Hematopoietic multipotent progenitor cell treated with erythropoietin and hydrocortisone succinate and interleukin-3 and kit ligand, for 6 days (in vitro differentiated cells): ENCODE measurements at regions not wholly inside any gene's neighbourhood (a gene's known extent, or its start where the extent isn't known, plus 50 kb on each side); places are given as distances from the start of the nearest gene placed in this dataset.

ENCODE experiments used
- DNase-seq: peaks from one replicate; pipeline ENCODE4 v3.0.0-alpha.2; 2015

GRCh38 chr10:32167450-32167849, 111.2 kb upstream of the KIF5B start:
- no peak for DNase-seq

GRCh38 chr10:32166365-32166764, 110.1 kb upstream of the KIF5B start:
- DNase-seq: no peak

GRCh38 chr10:32163762-32164148, 107.5 kb upstream of the KIF5B start:
- DNase-seq: no peak

- DNase-seq: no peak
These were observed 107.0 kb upstream of the KIF5B start for GRCh38 chr10:32163071-32163761.

- no peak for DNase-seq
These were observed 105.4 kb upstream of the KIF5B start for GRCh38 chr10:32161586-32161985.

GRCh38 chr10:32160864-32161263, 104.6 kb upstream of the KIF5B start:
- no peak for DNase-seq

- no peak for DNase-seq
These were observed 103.0 kb upstream of the KIF5B start for GRCh38 chr10:32159264-32159663.

- no peak for DNase-seq
These were observed 99.8 kb upstream of the KIF5B start for GRCh38 chr10:32156031-32156495.

GRCh38 chr10:32155075-32155516, 98.9 kb upstream of the KIF5B start:
- no peak for DNase-seq

GRCh38 chr10:32153931-32154330, 97.7 kb upstream of the KIF5B start:
- no peak for DNase-seq

GRCh38 chr10:32153252-32153651, 97.0 kb upstream of the KIF5B start:
- no peak for DNase-seq

GRCh38 chr10:32151871-32152270, 95.6 kb upstream of the KIF5B start:
- no peak for DNase-seq

- DNase-seq: no peak
These were observed 94.4 kb upstream of the KIF5B start for GRCh38 chr10:32150532-32151101.

GRCh38 chr10:32149252-32149955, 93.2 kb upstream of the KIF5B start:
- peak; percentile 31 for DNase-seq

- no peak for DNase-seq
These were observed 92.6 kb upstream of the KIF5B start for GRCh38 chr10:32148864-32149251.

GRCh38 chr10:32147730-32148129, 91.5 kb upstream of the KIF5B start:
- DNase-seq: no peak

- DNase-seq: no peak
These were observed 89.9 kb upstream of the KIF5B start for GRCh38 chr10:32146166-32146565.

- no peak for DNase-seq
These were observed 88.8 kb upstream of the KIF5B start for GRCh38 chr10:32144817-32145688.

GRCh38 chr10:32143302-32143847, 87.2 kb upstream of the KIF5B start:
- DNase-seq: no peak

GRCh38 chr10:32142646-32143045, 86.4 kb upstream of the KIF5B start:
- no peak for DNase-seq

GRCh38 chr10:32141018-32141807, 85.0 kb upstream of the KIF5B start:
- DNase-seq: no peak

- DNase-seq: no peak
These were observed 84.2 kb upstream of the KIF5B start for GRCh38 chr10:32140403-32140802.
